ENCODE measurements at regions not wholly inside any gene's neighbourhood (a gene's known extent, or its start where the extent isn't known, plus 50 kb on each side); places are given as distances from the start of the nearest gene placed in this dataset.

- no peak for TF ChIP-seq E2F6 (IDR thresholded peaks at IDR 0.05; ENCODE audit: borderline replicate concordance, low read depth)
- no peak for TF ChIP-seq HOXB5 (CRISPR knock-in tag; IDR thresholded peaks at IDR 0.05)
Observed at GRCh38 chr5:67426961-67427849, 230.6 kb upstream of the CD180 start (continued).

GRCh38 chr5:67425514-67425913 is 228.9 kb upstream of the CD180 start:
- no peak overlapping the region for H3K4me2 ChIP-seq
- FAIRE-seq (no peak), DNase-seq (ENCODE audit: low read depth in 1 of 2, low spot score in 1 of 2) (no peak), ATAC-seq (no peak)
- H3K4me3 ChIP-seq = no peak overlapping the region
- no peaks in the 10 kb centered on the region for H3K9me3 ChIP-seq
- 68% methylated on average over 1 of the region's 1 CpG for WGBS (ENCODE audit: missing lambda C conversion rate)
- TF ChIP-seq HES2 (IDR thresholded peaks at IDR 0.05) (no peak), TP53 (CRISPR knock-in tag; IDR thresholded peaks at IDR 0.05) (no peak), SMC3 (IDR thresholded peaks at IDR 0.05) (no peak), MAX (IDR thresholded peaks at IDR 0.05) (no peak), ZSCAN20 (CRISPR knock-in tag; IDR thresholded peaks at IDR 0.05) (no peak), CBX2 (IDR thresholded peaks at IDR 0.05; ENCODE audit: borderline replicate concordance, low read depth) (no peak), ATOH8 (CRISPR knock-in tag; IDR thresholded peaks at IDR 0.05; ENCODE audit: low read depth) (no peak), BCL3 (IDR thresholded peaks at IDR 0.05) (no peak), RFX5 (IDR thresholded peaks at IDR 0.05) (no peak), POLR2A (IDR thresholded peaks at IDR 0.05; ENCODE audit: low read length) (no peak), CHD2 (IDR thresholded peaks at IDR 0.05; ENCODE audit: low read length, partially characterized antibody) (no peak), HOXB5 (CRISPR knock-in tag; IDR thresholded peaks at IDR 0.05) (no peak), RCOR1 (IDR thresholded peaks at IDR 0.05; ENCODE audit: low read depth, low read length) (no peak), CBX8 (IDR thresholded peaks at IDR 0.05) (no peak)
- ChIA-PET CTCF (no interaction called here), POLR2A (interaction anchor here (0.6 kb wide), 1 partner anchor 179 kb away, joined by 5 read pairs; no protein-coding TSS in a partner anchor)
- H3K27ac ChIP-seq = no peak overlapping the region
- no peaks in the 10 kb centered on the region for H3K4me1 ChIP-seq

- DNase-seq (ENCODE audit: low read depth in 1 of 2, low spot score in 1 of 2) = no peak
- no peak for FAIRE-seq
- no peaks in the 10 kb centered on the region for H3K9me3 ChIP-seq
- ChIA-PET POLR2A (no interaction called here), CTCF (no interaction called here)
- H3K4me3 ChIP-seq = no peak overlapping the region
- H3K27ac ChIP-seq = no peak overlapping the region
- WGBS (ENCODE audit: missing lambda C conversion rate) = 86% methylated on average over 2 of the region's 2 CpGs
- TF ChIP-seq REST (IDR thresholded peaks at IDR 0.05) (no peak), PBX3 (IDR thresholded peaks at IDR 0.05) (no peak), MAX (IDR thresholded peaks at IDR 0.05) (no peak), MAFK (IDR thresholded peaks at IDR 0.05; ENCODE audit: partially characterized antibody) (no peak), TFCP2L1 (CRISPR knock-in tag; IDR thresholded peaks at IDR 0.05) (no peak)
- ATAC-seq = no peak
- no peak overlapping the region for H3K4me2 ChIP-seq
- H3K4me1 ChIP-seq = no peaks in the 10 kb centered on the region
Observed at GRCh38 chr5:67417839-67418238, 221.2 kb upstream of the CD180 start.
